NCI-H524 (cell line): ENCODE measurements at regions not wholly inside any gene's neighbourhood (a gene's known extent, or its start where the extent isn't known, plus 50 kb on each side); places are given as distances from the start of the nearest gene placed in this dataset.
"Not testable (repeated sequence)": the region's sequence is repeated elsewhere in the genome, so short reads cannot be mapped to it uniquely, and the experiment has no call there.

ENCODE experiments used
- DNase-seq, 2 experiments: peaks; one replicate each; lab custom pipeline; 2025; lab: John Stamatoyannopoulos, UW

- peak; percentile 2 to 35 for DNase-seq
Measured at GRCh38 chr10:91745090-91745831, 53.0 kb upstream of the TNKS2 start.

GRCh38 chr10:91743465-91743864 is 54.8 kb upstream of the TNKS2 start:
- DNase-seq = no peak

- no peak for DNase-seq
Measured at GRCh38 chr10:91742229-91742628, 56.0 kb upstream of the TNKS2 start.

GRCh38 chr10:91741356-91741755 is 56.9 kb upstream of the TNKS2 start:
- DNase-seq = no peak

GRCh38 chr10:91740353-91740924 is 57.8 kb upstream of the TNKS2 start:
- no peak for DNase-seq

- DNase-seq = not testable (repeated sequence)
Measured at GRCh38 chr10:91732265-91732664, 66.0 kb upstream of the TNKS2 start.

GRCh38 chr10:91729339-91729738 is 68.9 kb upstream of the TNKS2 start:
- not testable (repeated sequence) for DNase-seq

GRCh38 chr10:91726355-91726754 is 71.9 kb upstream of the TNKS2 start:
- no peak for DNase-seq

GRCh38 chr10:91724933-91725332 is 73.3 kb upstream of the TNKS2 start:
- no peak for DNase-seq

- no peak for DNase-seq
Measured at GRCh38 chr10:91713461-91714072, 80.7 kb upstream of the PPP1R3C start.

- no peak for DNase-seq
Measured at GRCh38 chr10:91711885-91712680, 79.2 kb upstream of the PPP1R3C start.

GRCh38 chr10:91709394-91709798 is 76.5 kb upstream of the PPP1R3C start:
- DNase-seq = no peak

- no peak for DNase-seq
Measured at GRCh38 chr10:91708174-91708861, 75.4 kb upstream of the PPP1R3C start.

GRCh38 chr10:91707236-91707635 is 74.4 kb upstream of the PPP1R3C start:
- DNase-seq = no peak

GRCh38 chr10:91705948-91706670 is 73.2 kb upstream of the PPP1R3C start:
- no peak for DNase-seq

GRCh38 chr10:91702620-91703019 is 69.7 kb upstream of the PPP1R3C start:
- no peak for DNase-seq

GRCh38 chr10:91700788-91701444 is 68.0 kb upstream of the PPP1R3C start:
- DNase-seq = no peak

- DNase-seq = no peak
Measured at GRCh38 chr10:91700273-91700672, 67.4 kb upstream of the PPP1R3C start.

- no peak for DNase-seq
Measured at GRCh38 chr10:91698258-91698657, 65.4 kb upstream of the PPP1R3C start.

- DNase-seq = peak in 1 of 2 experiments; percentile 3
Measured at GRCh38 chr10:91694170-91694794, 61.4 kb upstream of the PPP1R3C start.
